Prostate gland (tissue), 2 donors: ENCODE measurements at regions not wholly inside any gene's neighbourhood (a gene's known extent, or its start where the extent isn't known, plus 50 kb on each side); places are given as distances from the start of the nearest gene placed in this dataset.

ENCODE experiments used
- POLR2A ChIP-seq: fragments of 450-650 bp; IDR thresholded peaks from one replicate; pipeline ENCODE4 v1.6.1; 2016; ENCODE audit warnings: antibody characterized with exemption, mild to moderate bottlenecking
- POLR2AphosphoS5 ChIP-seq: sonication (generic); formaldehyde crosslinking; IDR thresholded peaks from one replicate; pipeline ENCODE4 v1.6.1; 2017; ENCODE audit warnings: antibody characterized with exemption
- TF ChIP-seq, protein P1 (sequence below), 4 experiments: fragments of 200-600 bp in 2 of 4; fragments of 450-650 bp in 2 of 4; sonication (generic) in 2 of 4; IDR thresholded peaks; 1 replicate in 3 of 4; 2 replicates in 1 of 4; pipeline ENCODE4 v1.5.1; 2016 to 2019; ENCODE audit warnings: antibody characterized with exemption in 4 of 4, mild to moderate bottlenecking in 2 of 4, moderate library complexity in 2 of 4

GRCh38 chr20:3350422-3350821 lies 57.0 kb downstream of the DNAAF9 start:
- TF ChIP-seq, protein P1, sequence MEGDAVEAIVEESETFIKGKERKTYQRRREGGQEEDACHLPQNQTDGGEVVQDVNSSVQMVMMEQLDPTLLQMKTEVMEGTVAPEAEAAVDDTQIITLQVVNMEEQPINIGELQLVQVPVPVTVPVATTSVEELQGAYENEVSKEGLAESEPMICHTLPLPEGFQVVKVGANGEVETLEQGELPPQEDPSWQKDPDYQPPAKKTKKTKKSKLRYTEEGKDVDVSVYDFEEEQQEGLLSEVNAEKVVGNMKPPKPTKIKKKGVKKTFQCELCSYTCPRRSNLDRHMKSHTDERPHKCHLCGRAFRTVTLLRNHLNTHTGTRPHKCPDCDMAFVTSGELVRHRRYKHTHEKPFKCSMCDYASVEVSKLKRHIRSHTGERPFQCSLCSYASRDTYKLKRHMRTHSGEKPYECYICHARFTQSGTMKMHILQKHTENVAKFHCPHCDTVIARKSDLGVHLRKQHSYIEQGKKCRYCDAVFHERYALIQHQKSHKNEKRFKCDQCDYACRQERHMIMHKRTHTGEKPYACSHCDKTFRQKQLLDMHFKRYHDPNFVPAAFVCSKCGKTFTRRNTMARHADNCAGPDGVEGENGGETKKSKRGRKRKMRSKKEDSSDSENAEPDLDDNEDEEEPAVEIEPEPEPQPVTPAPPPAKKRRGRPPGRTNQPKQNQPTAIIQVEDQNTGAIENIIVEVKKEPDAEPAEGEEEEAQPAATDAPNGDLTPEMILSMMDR (IDR thresholded peaks at IDR 0.05), result no peak
- TF ChIP-seq POLR2A (no peak), POLR2AphosphoS5 (no peak)
